PC-9 (cell line): ENCODE measurements at regions not wholly inside any gene's neighbourhood (a gene's known extent, or its start where the extent isn't known, plus 50 kb on each side); places are given as distances from the start of the nearest gene placed in this dataset.

Experiments
- EZH2 ChIP-seq: fragments of 200-600 bp; sonication (generic); IDR thresholded peaks from 2 replicates; pipeline ENCODE4 v1.8.0; 2017; ENCODE audit warnings: antibody characterized with exemption, low read depth
- TF ChIP-seq, protein P1 (sequence below): fragments of 200-600 bp; sonication (generic); conservative IDR thresholded peaks from 2 replicates; pipeline ENCODE4 v1.6.1; 2017; ENCODE audit warnings: mixed run types, antibody characterized with exemption, mild to moderate bottlenecking, moderate library complexity

DNA sequence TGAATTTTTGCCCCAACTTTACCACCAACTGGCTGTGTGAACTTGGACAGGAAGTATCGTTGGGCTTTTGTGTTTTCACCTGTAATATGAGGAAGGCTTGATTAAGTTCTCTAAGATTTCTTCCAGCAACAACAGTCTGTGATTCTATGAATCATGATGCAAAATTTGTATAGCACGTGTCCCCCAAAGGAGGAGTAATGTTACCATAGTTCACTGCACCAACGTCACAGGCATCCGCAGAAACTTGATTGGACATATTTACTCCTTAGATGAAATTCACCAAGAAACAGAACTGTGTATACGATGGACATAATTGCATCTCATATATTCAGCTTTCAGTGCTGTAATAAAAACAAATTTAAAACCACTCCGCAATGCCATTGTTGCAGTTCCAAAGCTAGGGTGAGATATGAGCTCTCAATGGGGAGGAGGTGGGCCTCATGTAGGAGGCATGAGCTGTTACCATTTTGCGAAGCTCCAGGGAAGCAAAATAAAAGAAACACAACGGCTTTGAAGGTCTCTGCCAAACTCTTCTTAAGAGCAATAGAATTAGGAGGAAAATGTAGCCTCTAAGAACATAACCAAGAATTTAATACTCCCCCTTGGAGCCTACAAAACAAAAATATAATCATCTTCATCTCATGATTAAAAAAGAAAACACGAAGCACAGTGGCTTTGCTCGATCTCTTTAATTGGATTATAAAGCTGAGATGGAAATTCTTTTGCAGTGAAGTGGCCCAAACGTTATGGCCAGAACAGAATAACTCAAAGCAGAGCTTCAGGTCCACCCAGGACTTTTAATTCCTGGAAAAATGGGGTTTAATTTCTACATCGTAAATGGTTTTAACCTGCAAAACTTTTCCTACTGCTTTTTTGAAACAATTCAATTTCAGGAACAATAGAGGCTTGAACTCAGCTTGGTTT is 80.7 kb downstream of the CHST2 start:
- TF ChIP-seq, protein P1, sequence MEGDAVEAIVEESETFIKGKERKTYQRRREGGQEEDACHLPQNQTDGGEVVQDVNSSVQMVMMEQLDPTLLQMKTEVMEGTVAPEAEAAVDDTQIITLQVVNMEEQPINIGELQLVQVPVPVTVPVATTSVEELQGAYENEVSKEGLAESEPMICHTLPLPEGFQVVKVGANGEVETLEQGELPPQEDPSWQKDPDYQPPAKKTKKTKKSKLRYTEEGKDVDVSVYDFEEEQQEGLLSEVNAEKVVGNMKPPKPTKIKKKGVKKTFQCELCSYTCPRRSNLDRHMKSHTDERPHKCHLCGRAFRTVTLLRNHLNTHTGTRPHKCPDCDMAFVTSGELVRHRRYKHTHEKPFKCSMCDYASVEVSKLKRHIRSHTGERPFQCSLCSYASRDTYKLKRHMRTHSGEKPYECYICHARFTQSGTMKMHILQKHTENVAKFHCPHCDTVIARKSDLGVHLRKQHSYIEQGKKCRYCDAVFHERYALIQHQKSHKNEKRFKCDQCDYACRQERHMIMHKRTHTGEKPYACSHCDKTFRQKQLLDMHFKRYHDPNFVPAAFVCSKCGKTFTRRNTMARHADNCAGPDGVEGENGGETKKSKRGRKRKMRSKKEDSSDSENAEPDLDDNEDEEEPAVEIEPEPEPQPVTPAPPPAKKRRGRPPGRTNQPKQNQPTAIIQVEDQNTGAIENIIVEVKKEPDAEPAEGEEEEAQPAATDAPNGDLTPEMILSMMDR = no peak
- no peak for TF ChIP-seq EZH2
